Memory B cell (primary cell): ENCODE measurements at regions not wholly inside any gene's neighbourhood (a gene's known extent, or its start where the extent isn't known, plus 50 kb on each side); places are given as distances from the start of the nearest gene placed in this dataset.

Source experiments
- ATAC-seq: fragments of 150-1000 bp; cut with Tn5 transposase; 2 replicates; pipeline ENCODE4 v1.10.0; 2021; ENCODE audit warnings: low read depth, mild to moderate bottlenecking, moderate library complexity
- DNase-seq, 2 donors: peaks; one replicate each; pipeline ENCODE4 v3.0.0; 2022; ENCODE audit warnings: low spot score in 2 of 2
- H3K27ac Mint-ChIP-seq: one replicate; pipeline ENCODE4 v1.8.0; 2022; ENCODE audit warnings: mild to moderate bottlenecking, moderate library complexity, mixed read lengths
- H3K27me3 Mint-ChIP-seq: one replicate; pipeline ENCODE4 v1.8.0; 2022; ENCODE audit warnings: mixed read lengths
- H3K36me3 Mint-ChIP-seq: one replicate; pipeline ENCODE4 v1.8.0; 2022; ENCODE audit warnings: mild to moderate bottlenecking, mixed read lengths
- H3K4me1 Mint-ChIP-seq: one replicate; pipeline ENCODE4 v1.8.0; 2022; ENCODE audit warnings: mixed read lengths
- H3K4me3 Mint-ChIP-seq: one replicate; pipeline ENCODE4 v1.8.0; 2022; ENCODE audit warnings: mild to moderate bottlenecking, moderate library complexity, mixed read lengths
- H3K9me3 Mint-ChIP-seq: one replicate; pipeline ENCODE4 v1.8.0; 2022; ENCODE audit warnings: mixed read lengths

GRCh38 chr11:87425943-87426342 is 388.2 kb downstream of the TMEM135 start:
- Mint-ChIP-seq H3K4me1 (no peaks in the 10 kb centered on the region), H3K9me3 (no peaks in the 10 kb centered on the region), H3K36me3 (no peaks in the 10 kb centered on the region), H3K4me3 (no peak overlapping the region), H3K27me3 (no peaks in the 10 kb centered on the region), H3K27ac (no peak overlapping the region)
- DNase-seq (no peak), ATAC-seq (no peak)

GRCh38 chr11:87425391-87425790 is 387.7 kb downstream of the TMEM135 start:
- Mint-ChIP-seq H3K4me3 (no peak overlapping the region), H3K27me3 (no peaks in the 10 kb centered on the region), H3K36me3 (no peaks in the 10 kb centered on the region), H3K27ac (no peak overlapping the region), H3K9me3 (no peaks in the 10 kb centered on the region), H3K4me1 (no peaks in the 10 kb centered on the region)
- DNase-seq: no peak
- no peak for ATAC-seq

GRCh38 chr11:87423161-87423560 is 385.4 kb downstream of the TMEM135 start:
- H3K4me3 Mint-ChIP-seq: no peak overlapping the region
- ATAC-seq (no peak), DNase-seq (no peak)
- H3K36me3 Mint-ChIP-seq: no peaks in the 10 kb centered on the region
- H3K4me1 Mint-ChIP-seq: no peaks in the 10 kb centered on the region
- no peaks in the 10 kb centered on the region for H3K9me3 Mint-ChIP-seq
- no peaks in the 10 kb centered on the region for H3K27me3 Mint-ChIP-seq
- no peak overlapping the region for H3K27ac Mint-ChIP-seq

GRCh38 chr11:87422566-87422965 is 384.8 kb downstream of the TMEM135 start:
- Mint-ChIP-seq H3K9me3 (no peaks in the 10 kb centered on the region), H3K27ac (no peak overlapping the region), H3K4me3 (no peak overlapping the region), H3K4me1 (no peaks in the 10 kb centered on the region), H3K27me3 (no peaks in the 10 kb centered on the region), H3K36me3 (no peaks in the 10 kb centered on the region)
- ATAC-seq (no peak), DNase-seq (no peak)

- ATAC-seq (peak; percentile 53), DNase-seq (peak; percentile 31 to 33)
- no peaks in the 10 kb centered on the region for H3K27me3 Mint-ChIP-seq
- H3K4me1 Mint-ChIP-seq: no peaks in the 10 kb centered on the region
- no peak overlapping the region for H3K4me3 Mint-ChIP-seq
- H3K9me3 Mint-ChIP-seq: no peaks in the 10 kb centered on the region
- no peaks in the 10 kb centered on the region for H3K36me3 Mint-ChIP-seq
- no peak overlapping the region for H3K27ac Mint-ChIP-seq
These were observed 383.7 kb downstream of the TMEM135 start for GRCh38 chr11:87421422-87421821.

GRCh38 chr11:87417951-87418350 is 380.2 kb downstream of the TMEM135 start:
- Mint-ChIP-seq H3K36me3 (no peaks in the 10 kb centered on the region), H3K27me3 (no peaks in the 10 kb centered on the region), H3K9me3 (peaks cover 2% of the 10 kb centered on the region), H3K4me3 (no peak overlapping the region), H3K4me1 (no peaks in the 10 kb centered on the region), H3K27ac (no peak overlapping the region)
- no peak for ATAC-seq
- DNase-seq: no peak

GRCh38 chr11:87405843-87406242 is 368.1 kb downstream of the TMEM135 start:
- H3K9me3 Mint-ChIP-seq: no peaks in the 10 kb centered on the region
- no peak overlapping the region for H3K4me3 Mint-ChIP-seq
- DNase-seq (no peak), ATAC-seq (no peak)
- H3K27ac Mint-ChIP-seq: no peak overlapping the region
- H3K36me3 Mint-ChIP-seq: no peaks in the 10 kb centered on the region
- H3K27me3 Mint-ChIP-seq: peaks cover 2% of the 10 kb centered on the region
- no peaks in the 10 kb centered on the region for H3K4me1 Mint-ChIP-seq

- H3K4me1 Mint-ChIP-seq: no peaks in the 10 kb centered on the region
- H3K36me3 Mint-ChIP-seq: no peaks in the 10 kb centered on the region
- H3K27me3 Mint-ChIP-seq: peaks cover 2% of the 10 kb centered on the region
- DNase-seq (no peak), ATAC-seq (no peak)
- no peaks in the 10 kb centered on the region for H3K9me3 Mint-ChIP-seq
- H3K27ac Mint-ChIP-seq: no peak overlapping the region
- H3K4me3 Mint-ChIP-seq: no peak overlapping the region
These were observed 367.6 kb downstream of the TMEM135 start for GRCh38 chr11:87405356-87405755.

- Mint-ChIP-seq H3K27me3 (peaks cover 2% of the 10 kb centered on the region), H3K9me3 (peaks cover 2% of the 10 kb centered on the region), H3K27ac (no peak overlapping the region), H3K4me3 (no peak overlapping the region), H3K4me1 (no peaks in the 10 kb centered on the region), H3K36me3 (no peaks in the 10 kb centered on the region)
- DNase-seq: no peak
- ATAC-seq: no peak
These were observed 363.9 kb downstream of the TMEM135 start for GRCh38 chr11:87401653-87402052.

GRCh38 chr11:87399341-87399740 is 361.6 kb downstream of the TMEM135 start:
- DNase-seq: no peak
- Mint-ChIP-seq H3K4me1 (no peaks in the 10 kb centered on the region), H3K27ac (no peak overlapping the region), H3K27me3 (no peaks in the 10 kb centered on the region), H3K9me3 (peaks cover 2% of the 10 kb centered on the region), H3K36me3 (no peaks in the 10 kb centered on the region), H3K4me3 (no peak overlapping the region)
- no peak for ATAC-seq

- no peak overlapping the region for H3K27ac Mint-ChIP-seq
- H3K4me1 Mint-ChIP-seq: no peaks in the 10 kb centered on the region
- no peaks in the 10 kb centered on the region for H3K36me3 Mint-ChIP-seq
- peaks cover 2% of the 10 kb centered on the region for H3K9me3 Mint-ChIP-seq
- DNase-seq (no peak), ATAC-seq (no peak)
- no peak overlapping the region for H3K4me3 Mint-ChIP-seq
- no peaks in the 10 kb centered on the region for H3K27me3 Mint-ChIP-seq
These were observed 361.2 kb downstream of the TMEM135 start for GRCh38 chr11:87398931-87399330.

GRCh38 chr11:87397011-87397865 is 359.5 kb downstream of the TMEM135 start:
- Mint-ChIP-seq H3K36me3 (no peaks in the 10 kb centered on the region), H3K4me3 (no peak overlapping the region), H3K4me1 (no peaks in the 10 kb centered on the region), H3K9me3 (peaks cover 2% of the 10 kb centered on the region), H3K27me3 (no peaks in the 10 kb centered on the region), H3K27ac (no peak overlapping the region)
- ATAC-seq (no peak), DNase-seq (no peak)

GRCh38 chr11:87394924-87395323 is 357.2 kb downstream of the TMEM135 start:
- DNase-seq (no peak), ATAC-seq (no peak)
- Mint-ChIP-seq H3K4me3 (no peak overlapping the region), H3K36me3 (no peaks in the 10 kb centered on the region), H3K9me3 (peaks cover 2% of the 10 kb centered on the region), H3K4me1 (no peaks in the 10 kb centered on the region), H3K27me3 (no peaks in the 10 kb centered on the region), H3K27ac (no peak overlapping the region)

- Mint-ChIP-seq H3K27ac (no peak overlapping the region), H3K4me1 (no peaks in the 10 kb centered on the region), H3K9me3 (peaks cover 9% of the 10 kb centered on the region), H3K27me3 (peaks cover 2% of the 10 kb centered on the region), H3K36me3 (peaks cover 2% of the 10 kb centered on the region), H3K4me3 (no peak overlapping the region)
- ATAC-seq: no peak
- DNase-seq: no peak
These were observed 354.9 kb downstream of the TMEM135 start for GRCh38 chr11:87392665-87393064.

- peaks cover 2% of the 10 kb centered on the region for H3K36me3 Mint-ChIP-seq
- DNase-seq: no peak
- no peaks in the 10 kb centered on the region for H3K4me1 Mint-ChIP-seq
- H3K27ac Mint-ChIP-seq: no peak overlapping the region
- H3K27me3 Mint-ChIP-seq: peaks cover 2% of the 10 kb centered on the region
- H3K9me3 Mint-ChIP-seq: peaks cover 8% of the 10 kb centered on the region
- ATAC-seq: no peak
- no peak overlapping the region for H3K4me3 Mint-ChIP-seq
These were observed 353.8 kb downstream of the TMEM135 start for GRCh38 chr11:87391496-87391895.
